Neuron (in vitro differentiated cells): ENCODE measurements at regions not wholly inside any gene's neighbourhood (a gene's known extent, or its start where the extent isn't known, plus 50 kb on each side); places are given as distances from the start of the nearest gene placed in this dataset.
A peak's percentile ranks its signal among the peaks of the same experiment; 100 is the strongest.
"Not testable (repeated sequence)": the region's sequence is repeated elsewhere in the genome, so short reads cannot be mapped to it uniquely, and the experiment has no call there.

ENCODE experiments used
- H2AFZ ChIP-seq: one replicate; pipeline ENCODE4 v1.6.1; 2013; ENCODE audit warnings: low read depth, mild to moderate bottlenecking, inconsistent platforms, low read length, moderate library complexity
- H3K27me3 ChIP-seq: one replicate; pipeline ENCODE4 v1.6.1; 2013; ENCODE audit warnings: low read length; ENCODE audit not compliant: insufficient read depth
- H3K36me3 ChIP-seq: one replicate; pipeline ENCODE4 v1.6.1; 2013; ENCODE audit warnings: low read length; ENCODE audit not compliant: insufficient read depth
- H3K4me1 ChIP-seq: one replicate; pipeline ENCODE4 v1.6.1; 2013; ENCODE audit warnings: low read length; ENCODE audit not compliant: insufficient read depth
- H3K4me3 ChIP-seq: 2 replicates; pipeline ENCODE4 v1.5.1; 2013; ENCODE audit warnings: mild to moderate bottlenecking, low read length, moderate library complexity
- H3K9me3 ChIP-seq: one replicate; pipeline ENCODE4 v1.6.1; 2013; ENCODE audit warnings: low read length

GRCh38 chr7:130789436-130789835 lies 55.4 kb upstream of the KLF14 start:
- peaks cover 8% of the 10 kb centered on the region for H3K4me1 ChIP-seq
- no peak overlapping the region for H2AFZ ChIP-seq
- no peaks in the 10 kb centered on the region for H3K9me3 ChIP-seq
- no peaks in the 10 kb centered on the region for H3K27me3 ChIP-seq
- H3K36me3 ChIP-seq: no peaks in the 10 kb centered on the region
- no peak overlapping the region for H3K4me3 ChIP-seq

GRCh38 chr7:130791746-130792145 lies 57.7 kb upstream of the KLF14 start:
- no peaks in the 10 kb centered on the region for H3K36me3 ChIP-seq
- no peaks in the 10 kb centered on the region for H3K9me3 ChIP-seq
- no peak overlapping the region for H3K4me3 ChIP-seq
- H3K4me1 ChIP-seq: peaks cover 10% of the 10 kb centered on the region
- H2AFZ ChIP-seq: no peak overlapping the region
- no peaks in the 10 kb centered on the region for H3K27me3 ChIP-seq

- Histone ChIP-seq H3K4me3 (peak overlapping the region; percentile 21), H3K9me3 (no peaks in the 10 kb centered on the region)
Measured at GRCh38 chr7:130793855-130794618, 60.0 kb upstream of the KLF14 start.

GRCh38 chr7:130794619-130794922 lies 60.6 kb upstream of the KLF14 start:
- Histone ChIP-seq H3K4me3 (peak overlapping the region; percentile 21), H2AFZ (peak overlapping the region; percentile 66), H3K4me1 (peaks cover 10% of the 10 kb centered on the region), H3K27me3 (no peaks in the 10 kb centered on the region), H3K9me3 (no peaks in the 10 kb centered on the region), H3K36me3 (no peaks in the 10 kb centered on the region)

More at GRCh38 chr7:130793855-130794618, 60.0 kb upstream of the KLF14 start:
- Histone ChIP-seq H2AFZ (peak overlapping the region; percentile 66), H3K27me3 (no peaks in the 10 kb centered on the region), H3K36me3 (no peaks in the 10 kb centered on the region), H3K4me1 (peaks cover 10% of the 10 kb centered on the region)

GRCh38 chr7:130796425-130796824 lies 62.4 kb upstream of the KLF14 start:
- not testable (repeated sequence) for H3K4me3 ChIP-seq, H3K4me1 ChIP-seq, H3K36me3 ChIP-seq, H3K27me3 ChIP-seq, H3K9me3 ChIP-seq, H2AFZ ChIP-seq

- Histone ChIP-seq H2AFZ (no peak overlapping the region), H3K4me1 (peaks cover 5% of the 10 kb centered on the region), H3K4me3 (no peak overlapping the region)
Measured at GRCh38 chr7:130803127-130803526, 69.1 kb upstream of the KLF14 start.

GRCh38 chr7:130804220-130804619 lies 70.2 kb upstream of the KLF14 start:
- Histone ChIP-seq H2AFZ (no peak overlapping the region), H3K9me3 (no peaks in the 10 kb centered on the region), H3K4me1 (peaks cover 5% of the 10 kb centered on the region), H3K36me3 (no peaks in the 10 kb centered on the region), H3K27me3 (peaks cover 3% of the 10 kb centered on the region), H3K4me3 (no peak overlapping the region)

More at GRCh38 chr7:130803127-130803526, 69.1 kb upstream of the KLF14 start:
- peaks cover 3% of the 10 kb centered on the region for H3K27me3 ChIP-seq
- H3K9me3 ChIP-seq: no peaks in the 10 kb centered on the region
- no peaks in the 10 kb centered on the region for H3K36me3 ChIP-seq

- H3K9me3 ChIP-seq, H3K27me3 ChIP-seq, H3K4me1 ChIP-seq, H3K4me3 ChIP-seq, H2AFZ ChIP-seq, H3K36me3 ChIP-seq: not testable (repeated sequence)
Measured at GRCh38 chr7:130812819-130813218, 78.8 kb upstream of the KLF14 start.

- H3K36me3 ChIP-seq: no peaks in the 10 kb centered on the region
- H3K4me3 ChIP-seq: no peak overlapping the region
- no peaks in the 10 kb centered on the region for H3K27me3 ChIP-seq
- no peaks in the 10 kb centered on the region for H3K4me1 ChIP-seq
- no peak overlapping the region for H2AFZ ChIP-seq
- no peaks in the 10 kb centered on the region for H3K9me3 ChIP-seq
Measured at GRCh38 chr7:130814778-130815335, 80.8 kb upstream of the KLF14 start.

GRCh38 chr7:130818056-130818455 lies 84.0 kb upstream of the KLF14 start:
- Histone ChIP-seq H2AFZ (no peak overlapping the region), H3K27me3 (no peaks in the 10 kb centered on the region), H3K4me3 (no peak overlapping the region), H3K9me3 (no peaks in the 10 kb centered on the region), H3K4me1 (no peaks in the 10 kb centered on the region), H3K36me3 (no peaks in the 10 kb centered on the region)

- Histone ChIP-seq H2AFZ (no peak overlapping the region), H3K4me3 (no peak overlapping the region), H3K36me3 (no peaks in the 10 kb centered on the region), H3K27me3 (no peaks in the 10 kb centered on the region), H3K4me1 (no peaks in the 10 kb centered on the region), H3K9me3 (no peaks in the 10 kb centered on the region)
Measured at GRCh38 chr7:130821864-130822263, 87.9 kb upstream of the KLF14 start.

GRCh38 chr7:130822642-130823041 lies 88.6 kb upstream of the KLF14 start:
- no peaks in the 10 kb centered on the region for H3K4me1 ChIP-seq
- no peaks in the 10 kb centered on the region for H3K27me3 ChIP-seq
- no peak overlapping the region for H2AFZ ChIP-seq
- no peaks in the 10 kb centered on the region for H3K9me3 ChIP-seq
- no peaks in the 10 kb centered on the region for H3K36me3 ChIP-seq
- H3K4me3 ChIP-seq: no peak overlapping the region

- Histone ChIP-seq H3K27me3 (no peaks in the 10 kb centered on the region), H3K36me3 (no peaks in the 10 kb centered on the region), H2AFZ (no peak overlapping the region), H3K4me1 (no peaks in the 10 kb centered on the region), H3K9me3 (no peaks in the 10 kb centered on the region), H3K4me3 (no peak overlapping the region)
Measured at GRCh38 chr7:130823060-130823459, 89.1 kb upstream of the KLF14 start.

- no peak overlapping the region for H3K4me3 ChIP-seq
- no peaks in the 10 kb centered on the region for H3K27me3 ChIP-seq
- no peaks in the 10 kb centered on the region for H3K36me3 ChIP-seq
- H2AFZ ChIP-seq: no peak overlapping the region
- no peaks in the 10 kb centered on the region for H3K9me3 ChIP-seq
- H3K4me1 ChIP-seq: no peaks in the 10 kb centered on the region
Measured at GRCh38 chr7:130825819-130826218, 91.8 kb upstream of the KLF14 start.
